Smooth muscle cell (in vitro differentiated cells): ENCODE measurements at regions not wholly inside any gene's neighbourhood (a gene's known extent, or its start where the extent isn't known, plus 50 kb on each side); places are given as distances from the start of the nearest gene placed in this dataset.
"Not testable (repeated sequence)": the region's sequence is repeated elsewhere in the genome, so short reads cannot be mapped to it uniquely, and the experiment has no call there.

Source experiments
- DNase-seq: peaks from one replicate; lab custom pipeline; 2025; ENCODE audit not compliant: unreplicated experiment; lab: John Stamatoyannopoulos, UW
- H2AFZ ChIP-seq: fragments of 200-600 bp; sonication (generic); 2 replicates; pipeline ENCODE4 v1.6.0; 2016; ENCODE audit warnings: antibody characterized with exemption, low read depth, mild to moderate bottlenecking
- H3F3A ChIP-seq: fragments of 200-600 bp; sonication (generic); 2 replicates; pipeline ENCODE4 v1.6.0; 2017; ENCODE audit warnings: antibody characterized with exemption, low read depth
- H3K27ac ChIP-seq: fragments of 200-600 bp; sonication (generic); 2 replicates; pipeline ENCODE4 v1.5.1; 2016; ENCODE audit warnings: low read depth, mild to moderate bottlenecking
- H3K27me3 ChIP-seq: fragments of 200-600 bp; sonication (generic); 2 replicates; pipeline ENCODE4 v1.6.1; 2016; ENCODE audit warnings: low read depth, mild to moderate bottlenecking
- H3K36me3 ChIP-seq: fragments of 200-600 bp; sonication (generic); 2 replicates; pipeline ENCODE4 v1.5.1; 2016; ENCODE audit warnings: low read depth
- H3K4me1 ChIP-seq: fragments of 200-600 bp; sonication (generic); 2 replicates; pipeline ENCODE4 v1.5.1; 2016; ENCODE audit warnings: low read depth
- H3K4me2 ChIP-seq: fragments of 200-600 bp; sonication (generic); 2 replicates; pipeline ENCODE4 v1.6.0; 2016; ENCODE audit warnings: mild to moderate bottlenecking
- H3K4me3 ChIP-seq: fragments of 200-600 bp; sonication (generic); 2 replicates; pipeline ENCODE4 v1.5.1; 2016; ENCODE audit warnings: mild to moderate bottlenecking
- H3K79me2 ChIP-seq: fragments of 200-600 bp; sonication (generic); 2 replicates; pipeline ENCODE4 v1.6.0; 2016; ENCODE audit warnings: low read depth, mild to moderate bottlenecking
- H3K9ac ChIP-seq: fragments of 200-600 bp; sonication (generic); 2 replicates; pipeline ENCODE4 v1.6.0; 2016; ENCODE audit warnings: low read depth
- H3K9me3 ChIP-seq: fragments of 200-600 bp; sonication (generic); replicated peaks from 2 replicates; pipeline ENCODE4 v1.5.1; 2016; ENCODE audit warnings: low read depth
- H4K20me1 ChIP-seq: fragments of 200-600 bp; sonication (generic); 2 replicates; pipeline ENCODE4 v1.6.0; 2016; ENCODE audit warnings: low read depth
- WGBS: methylation state at CpG from one replicate; pipeline ENCODE4 v1.1.7; 2016; ENCODE audit warnings: low lambda C conversion rate; 5-methylcytosine and 5-hydroxymethylcytosine counted together
- TF ChIP-seq, protein P1 (sequence below): fragments of 200-600 bp; sonication (generic); IDR thresholded peaks from 2 replicates; pipeline ENCODE4 v1.5.1; 2017; ENCODE audit warnings: borderline replicate concordance, mild to moderate bottlenecking, antibody characterized with exemption; ENCODE audit not compliant: insufficient read depth, poor library complexity, severe bottlenecking

DNA sequence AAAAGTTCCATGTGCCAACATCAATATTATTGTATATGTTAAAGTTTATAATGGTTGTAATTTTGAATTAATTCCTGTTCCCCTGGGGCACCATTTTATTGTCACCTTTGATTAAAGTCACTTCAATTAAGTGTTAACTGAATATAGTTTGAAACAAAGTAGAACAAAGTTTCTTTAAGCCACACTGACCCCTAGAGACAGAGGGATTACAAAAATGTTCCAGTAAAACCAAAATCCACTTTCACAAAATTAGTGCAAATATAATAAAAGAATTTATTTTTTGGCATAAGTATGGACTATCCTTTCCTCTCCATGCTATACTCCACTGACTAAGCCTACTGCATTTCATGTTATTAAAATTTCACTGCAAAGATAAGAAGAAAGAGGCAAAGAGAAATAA, 123.9 kb downstream of the ZMAT3 start:
- TF ChIP-seq, protein P1, sequence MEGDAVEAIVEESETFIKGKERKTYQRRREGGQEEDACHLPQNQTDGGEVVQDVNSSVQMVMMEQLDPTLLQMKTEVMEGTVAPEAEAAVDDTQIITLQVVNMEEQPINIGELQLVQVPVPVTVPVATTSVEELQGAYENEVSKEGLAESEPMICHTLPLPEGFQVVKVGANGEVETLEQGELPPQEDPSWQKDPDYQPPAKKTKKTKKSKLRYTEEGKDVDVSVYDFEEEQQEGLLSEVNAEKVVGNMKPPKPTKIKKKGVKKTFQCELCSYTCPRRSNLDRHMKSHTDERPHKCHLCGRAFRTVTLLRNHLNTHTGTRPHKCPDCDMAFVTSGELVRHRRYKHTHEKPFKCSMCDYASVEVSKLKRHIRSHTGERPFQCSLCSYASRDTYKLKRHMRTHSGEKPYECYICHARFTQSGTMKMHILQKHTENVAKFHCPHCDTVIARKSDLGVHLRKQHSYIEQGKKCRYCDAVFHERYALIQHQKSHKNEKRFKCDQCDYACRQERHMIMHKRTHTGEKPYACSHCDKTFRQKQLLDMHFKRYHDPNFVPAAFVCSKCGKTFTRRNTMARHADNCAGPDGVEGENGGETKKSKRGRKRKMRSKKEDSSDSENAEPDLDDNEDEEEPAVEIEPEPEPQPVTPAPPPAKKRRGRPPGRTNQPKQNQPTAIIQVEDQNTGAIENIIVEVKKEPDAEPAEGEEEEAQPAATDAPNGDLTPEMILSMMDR, result peak; percentile 14

DNA sequence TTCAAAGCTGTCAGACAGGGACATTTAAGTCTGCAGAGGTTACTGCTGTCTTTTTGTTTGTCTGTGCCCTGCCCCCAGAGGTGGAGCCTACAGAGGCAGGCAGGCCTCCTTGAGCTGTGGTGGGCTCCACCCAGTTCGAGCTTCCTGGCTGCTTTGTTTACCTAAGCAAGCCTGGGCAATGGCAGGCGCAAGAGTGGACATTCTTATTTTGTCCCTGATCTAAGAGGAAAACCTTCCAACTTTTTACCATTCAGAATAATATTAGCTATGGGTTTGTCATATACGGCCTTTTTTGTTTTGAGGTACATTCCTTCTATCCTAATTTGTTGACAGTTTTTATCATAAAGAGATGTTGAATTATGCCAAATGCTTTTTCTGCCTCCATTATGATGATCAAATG, 129.3 kb downstream of the ZMAT3 start:
- not testable (repeated sequence) for H3F3A ChIP-seq, DNase-seq
- WGBS, result 78% methylated on average over 3 of the region's 3 CpGs

More for the DNA sequence above, 123.9 kb downstream of the ZMAT3 start:
- H3K27me3 ChIP-seq, result no peaks in the 10 kb centered on the region
- no peak overlapping the region for H3K27ac ChIP-seq
- DNase-seq, result no peak
- no peak overlapping the region for H2AFZ ChIP-seq
- no peak overlapping the region for H3K4me2 ChIP-seq
- H3K79me2 ChIP-seq, result no peaks in the 10 kb centered on the region
- H3F3A ChIP-seq, result no peaks in the 10 kb centered on the region
- no peak overlapping the region for H3K4me3 ChIP-seq
- no peaks in the 10 kb centered on the region for H4K20me1 ChIP-seq
- H3K9ac ChIP-seq, result no peak overlapping the region
- H3K9me3 ChIP-seq, result no peaks in the 10 kb centered on the region
- no peaks in the 10 kb centered on the region for H3K36me3 ChIP-seq
- no peaks in the 10 kb centered on the region for H3K4me1 ChIP-seq

DNA sequence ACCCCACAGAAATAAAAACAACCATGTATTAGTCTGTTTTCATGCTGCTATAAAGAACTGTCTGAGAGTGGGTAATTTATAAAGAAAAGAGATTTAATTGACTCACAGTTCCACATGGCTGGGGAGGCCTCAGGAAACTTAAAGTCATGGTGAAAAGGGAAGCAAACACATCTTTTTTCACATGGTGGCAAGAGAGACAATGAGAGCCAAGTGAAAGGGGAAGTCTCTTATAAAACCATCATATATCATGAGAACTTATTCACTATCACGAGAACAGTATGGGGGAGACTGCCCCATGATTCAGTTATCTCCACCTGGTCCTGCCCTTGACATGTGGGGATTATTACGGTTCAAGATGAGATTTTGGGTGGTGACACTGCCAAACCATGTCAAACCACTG, 141.5 kb downstream of the ZMAT3 start:
- Histone ChIP-seq H4K20me1 (no peaks in the 10 kb centered on the region), H3K36me3 (no peaks in the 10 kb centered on the region), H3K27me3 (no peaks in the 10 kb centered on the region), H3K27ac (no peak overlapping the region), H2AFZ (no peak overlapping the region), H3K4me1 (no peaks in the 10 kb centered on the region), H3K9ac (no peak overlapping the region), H3K79me2 (no peaks in the 10 kb centered on the region), H3K4me3 (no peak overlapping the region), H3F3A (no peaks in the 10 kb centered on the region), H3K4me2 (no peak overlapping the region), H3K9me3 (no peaks in the 10 kb centered on the region)
- TF ChIP-seq, protein P1, result no peak
- DNase-seq, result no peak
- WGBS, result 46% methylated on average over 2 of the region's 2 CpGs

More for the DNA sequence above, 129.3 kb downstream of the ZMAT3 start:
- H3K36me3 ChIP-seq, H3K27me3 ChIP-seq, H3K9ac ChIP-seq, H3K4me1 ChIP-seq, H3K27ac ChIP-seq, H4K20me1 ChIP-seq, H3K4me2 ChIP-seq, H2AFZ ChIP-seq, H3K4me3 ChIP-seq, H3K9me3 ChIP-seq, H3K79me2 ChIP-seq: not testable (repeated sequence)

DNA sequence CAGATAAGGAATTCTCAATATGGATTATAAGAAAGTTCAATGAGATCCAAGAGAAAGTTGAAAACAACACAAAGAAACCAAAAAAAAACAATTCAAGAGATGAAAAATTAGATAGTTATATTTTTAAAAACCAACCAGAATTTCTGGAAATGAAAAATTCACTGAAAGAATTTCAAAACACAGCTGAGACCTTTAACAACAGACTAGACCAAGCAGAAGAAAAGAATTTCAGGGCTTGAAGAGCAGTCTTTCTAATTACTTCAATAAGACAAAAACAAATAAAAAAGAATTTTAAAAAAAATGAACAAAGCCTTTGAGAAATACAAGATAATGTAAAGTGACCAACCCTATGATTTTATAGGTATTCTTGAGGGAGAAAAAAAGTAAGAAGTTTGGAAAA, 155.4 kb downstream of the ZMAT3 start:
- Histone ChIP-seq H3K9me3 (peaks cover 18% of the 10 kb centered on the region), H3K79me2 (no peaks in the 10 kb centered on the region), H3K9ac (no peak overlapping the region), H3K36me3 (no peaks in the 10 kb centered on the region), H3K4me1 (no peaks in the 10 kb centered on the region), H3K27me3 (no peaks in the 10 kb centered on the region), H2AFZ (no peak overlapping the region), H3F3A (no peaks in the 10 kb centered on the region), H4K20me1 (no peaks in the 10 kb centered on the region), H3K4me3 (no peak overlapping the region), H3K27ac (no peak overlapping the region), H3K4me2 (no peak overlapping the region)
- DNase-seq, result no peak
- TF ChIP-seq, protein P1, result no peak
